H1 (cell line): ENCODE measurements at regions not wholly inside any gene's neighbourhood (a gene's known extent, or its start where the extent isn't known, plus 50 kb on each side); places are given as distances from the start of the nearest gene placed in this dataset.

ENCODE experiments used
- BACH1 ChIP-seq: IDR thresholded peaks from 2 replicates; pipeline ENCODE4 v1.6.1; 2012; ENCODE audit warnings: low read length, improper control_type of control experiment
- CTCF ChIP-seq, 3 experiments: IDR thresholded peaks; 1 replicate in 2 of 3; 2 replicates in 1 of 3; pipeline versions ENCODE4 v1.5.1 to v1.6.1; 2011; ENCODE audit warnings: low read length in 3 of 3, mild to moderate bottlenecking in 3 of 3, inconsistent platforms in 2 of 3, low read depth in 1 of 3, moderate library complexity in 1 of 3; ENCODE audit not compliant: insufficient read depth in 1 of 3; ENCODE audit errors: control extremely low read depth in 1 of 3
- HDAC6 ChIP-seq: IDR thresholded peaks from one replicate; pipeline ENCODE4 v1.7.1; 2012; ENCODE audit warnings: low read depth, mild to moderate bottlenecking, inconsistent platforms, low read length, moderate library complexity
- TF ChIP-seq, protein P1 (sequence below): IDR thresholded peaks from 2 replicates; pipeline ENCODE4 v1.6.1; 2012; ENCODE audit warnings: inconsistent platforms

GRCh38 chr16:61471737-61472136 is 564.5 kb downstream of the CDH8 start:
- TF ChIP-seq CTCF (IDR thresholded peaks at IDR 0.05; ENCODE audit: control extremely low read depth in 1 of 3, insufficient read depth in 1 of 3, low read depth in 1 of 3, low read length in 3 of 3) = peak in 2 of 3 experiments; percentile 27 to 45; a peak in 2 of 4 replicates
- TF ChIP-seq BACH1 = no peak
- TF ChIP-seq, protein P1, sequence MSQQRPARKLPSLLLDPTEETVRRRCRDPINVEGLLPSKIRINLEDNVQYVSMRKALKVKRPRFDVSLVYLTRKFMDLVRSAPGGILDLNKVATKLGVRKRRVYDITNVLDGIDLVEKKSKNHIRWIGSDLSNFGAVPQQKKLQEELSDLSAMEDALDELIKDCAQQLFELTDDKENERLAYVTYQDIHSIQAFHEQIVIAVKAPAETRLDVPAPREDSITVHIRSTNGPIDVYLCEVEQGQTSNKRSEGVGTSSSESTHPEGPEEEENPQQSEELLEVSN = no peak
- no peak for TF ChIP-seq HDAC6
